ENCODE measurements at regions not wholly inside any gene's neighbourhood (a gene's known extent, or its start where the extent isn't known, plus 50 kb on each side); places are given as distances from the start of the nearest gene placed in this dataset.

GRCh38 chr2:220466251-220466691 is 838.8 kb downstream of the SLC4A3 start:
- DNase-seq (no peak), ATAC-seq (ENCODE audit: insufficient read depth, low FRiP score) (no peak)
- no peak overlapping the region for H3K27ac ChIP-seq (ENCODE audit: low read depth in 1 of 2, low read length in 1 of 2)
- no peaks in the 10 kb centered on the region for H3K4me1 ChIP-seq (ENCODE audit: control insufficient read depth in 5 of 5, insufficient read depth in 5 of 5, low read length in 5 of 5)
- no peaks in the 10 kb centered on the region for H3K36me3 ChIP-seq (ENCODE audit: control insufficient read depth in 4 of 4, insufficient read depth in 4 of 4, low read length in 4 of 4)
- WGBS, 2 donors: 38 to 44% methylated on average over 2 of the region's 2 CpGs
- no peaks in the 10 kb centered on the region for H3K27me3 ChIP-seq (ENCODE audit: control insufficient read depth in 3 of 3, insufficient read depth in 3 of 3, low read length in 2 of 3)
- no peak for TF ChIP-seq CTCF (IDR thresholded peaks at IDR 0.05; ENCODE audit: control extremely low read depth, extremely low read depth)
- H3K9ac ChIP-seq (ENCODE audit: insufficient read depth in 1 of 2, low read length in 2 of 2): no peak overlapping the region
- no peak overlapping the region for H3K4me3 ChIP-seq
- H3K9me3 ChIP-seq (ENCODE audit: control insufficient read depth in 4 of 4, insufficient read depth in 3 of 4, low read length in 3 of 4): no peaks in the 10 kb centered on the region

- DNase-seq (no peak), ATAC-seq (ENCODE audit: insufficient read depth, low FRiP score) (no peak)
- no peak for TF ChIP-seq CTCF (IDR thresholded peaks at IDR 0.05; ENCODE audit: control extremely low read depth, extremely low read depth)
- Histone ChIP-seq H3K4me3 (no peak overlapping the region), H3K27ac (ENCODE audit: low read depth in 1 of 2, low read length in 1 of 2) (no peak overlapping the region), H3K27me3 (ENCODE audit: control insufficient read depth in 3 of 3, insufficient read depth in 3 of 3, low read length in 2 of 3) (no peaks in the 10 kb centered on the region), H3K4me1 (ENCODE audit: control insufficient read depth in 5 of 5, insufficient read depth in 5 of 5, low read length in 5 of 5) (no peaks in the 10 kb centered on the region), H3K36me3 (ENCODE audit: control insufficient read depth in 4 of 4, insufficient read depth in 4 of 4, low read length in 4 of 4) (no peaks in the 10 kb centered on the region), H3K9me3 (ENCODE audit: control insufficient read depth in 4 of 4, insufficient read depth in 3 of 4, low read length in 3 of 4) (no peaks in the 10 kb centered on the region), H3K9ac (ENCODE audit: insufficient read depth in 1 of 2, low read length in 2 of 2) (no peak overlapping the region)
- 80 to 90% methylated on average over 4 of the region's 4 CpGs for WGBS, 2 donors
Measured at GRCh38 chr2:220469201-220469600, 841.8 kb downstream of the SLC4A3 start.

DNA sequence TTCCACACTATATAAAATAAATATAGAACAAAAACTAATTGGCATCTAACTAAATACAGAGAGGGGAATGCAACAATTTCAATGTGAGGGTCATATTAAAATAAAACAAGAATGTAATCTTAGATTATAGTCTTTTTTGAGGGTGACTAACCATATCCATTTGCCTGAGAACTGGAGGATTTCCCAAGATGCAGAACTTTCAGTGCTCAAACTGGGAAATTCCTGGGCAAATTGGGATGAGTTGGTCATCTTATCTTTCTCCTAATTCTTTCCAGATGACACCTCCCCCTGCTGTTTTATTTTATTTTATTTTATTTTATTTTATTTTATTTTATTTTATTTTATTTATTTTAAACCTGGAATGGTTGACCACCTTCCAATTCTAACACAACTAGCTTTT is 846.2 kb downstream of the SLC4A3 start:
- Histone ChIP-seq H3K4me3 (no peak overlapping the region), H3K36me3 (ENCODE audit: control insufficient read depth in 4 of 4, insufficient read depth in 4 of 4, low read length in 4 of 4) (no peaks in the 10 kb centered on the region), H3K9me3 (ENCODE audit: control insufficient read depth in 4 of 4, insufficient read depth in 3 of 4, low read length in 3 of 4) (no peaks in the 10 kb centered on the region), H3K9ac (ENCODE audit: insufficient read depth in 1 of 2, low read length in 2 of 2) (no peak overlapping the region), H3K27me3 (ENCODE audit: control insufficient read depth in 3 of 3, insufficient read depth in 3 of 3, low read length in 2 of 3) (no peaks in the 10 kb centered on the region), H3K4me1 (ENCODE audit: control insufficient read depth in 5 of 5, insufficient read depth in 5 of 5, low read length in 5 of 5) (no peaks in the 10 kb centered on the region), H3K27ac (ENCODE audit: low read depth in 1 of 2, low read length in 1 of 2) (no peak overlapping the region)
- no peak for TF ChIP-seq CTCF (IDR thresholded peaks at IDR 0.05; ENCODE audit: control extremely low read depth, extremely low read depth)
- no peak for DNase-seq
- ATAC-seq (ENCODE audit: insufficient read depth, low FRiP score): no peak

- 69 to 84% methylated on average over 4 of the region's 4 CpGs for WGBS, 2 donors
- Histone ChIP-seq H3K9ac (ENCODE audit: insufficient read depth in 1 of 2, low read length in 2 of 2) (no peak overlapping the region), H3K4me1 (ENCODE audit: control insufficient read depth in 5 of 5, insufficient read depth in 5 of 5, low read length in 5 of 5) (no peaks in the 10 kb centered on the region), H3K27me3 (ENCODE audit: control insufficient read depth in 3 of 3, insufficient read depth in 3 of 3, low read length in 2 of 3) (no peaks in the 10 kb centered on the region), H3K4me3 (no peak overlapping the region), H3K27ac (ENCODE audit: low read depth in 1 of 2, low read length in 1 of 2) (no peak overlapping the region), H3K9me3 (ENCODE audit: control insufficient read depth in 4 of 4, insufficient read depth in 3 of 4, low read length in 3 of 4) (no peaks in the 10 kb centered on the region), H3K36me3 (ENCODE audit: control insufficient read depth in 4 of 4, insufficient read depth in 4 of 4, low read length in 4 of 4) (no peaks in the 10 kb centered on the region)
- no peak for ATAC-seq (ENCODE audit: insufficient read depth, low FRiP score)
- TF ChIP-seq CTCF (IDR thresholded peaks at IDR 0.05; ENCODE audit: control extremely low read depth, extremely low read depth): no peak
- no peak for DNase-seq
Measured at GRCh38 chr2:220476877-220477276, 849.4 kb downstream of the SLC4A3 start.

All from lung (tissue), 11 donors.